ENCODE measurements at regions not wholly inside any gene's neighbourhood (a gene's known extent, or its start where the extent isn't known, plus 50 kb on each side); places are given as distances from the start of the nearest gene placed in this dataset.

DNA sequence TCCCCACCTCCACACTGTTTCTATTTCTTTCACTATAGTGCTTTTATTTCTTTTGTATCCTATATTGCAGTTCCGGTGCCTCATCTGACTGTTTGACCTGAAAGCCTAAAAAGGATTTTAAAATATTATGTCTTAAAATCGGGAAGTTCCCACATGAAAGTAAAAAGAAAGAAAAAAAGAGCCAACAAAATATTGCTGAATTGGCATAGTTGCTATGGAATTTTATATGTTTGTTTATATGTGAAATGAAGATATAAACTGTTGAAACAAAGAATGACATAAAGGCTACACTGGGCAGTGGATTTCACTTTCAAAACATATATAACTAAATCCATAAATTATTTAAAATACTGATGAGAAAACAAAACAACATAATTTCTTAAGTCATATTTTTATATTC lies 1383.7 kb downstream of the C4orf33 start (continued):
- TF ChIP-seq, protein P1, sequence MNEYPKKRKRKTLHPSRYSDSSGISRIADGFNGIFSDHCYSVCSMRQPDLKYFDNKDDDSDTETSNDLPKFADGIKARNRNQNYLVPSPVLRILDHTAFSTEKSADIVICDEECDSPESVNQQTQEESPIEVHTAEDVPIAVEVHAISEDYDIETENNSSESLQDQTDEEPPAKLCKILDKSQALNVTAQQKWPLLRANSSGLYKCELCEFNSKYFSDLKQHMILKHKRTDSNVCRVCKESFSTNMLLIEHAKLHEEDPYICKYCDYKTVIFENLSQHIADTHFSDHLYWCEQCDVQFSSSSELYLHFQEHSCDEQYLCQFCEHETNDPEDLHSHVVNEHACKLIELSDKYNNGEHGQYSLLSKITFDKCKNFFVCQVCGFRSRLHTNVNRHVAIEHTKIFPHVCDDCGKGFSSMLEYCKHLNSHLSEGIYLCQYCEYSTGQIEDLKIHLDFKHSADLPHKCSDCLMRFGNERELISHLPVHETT (tag by site-specific recombination; IDR thresholded peaks at IDR 0.05) = no peak
- TF ChIP-seq SP3 (tag by site-specific recombination; IDR thresholded peaks at IDR 0.05) = no peak

DNA sequence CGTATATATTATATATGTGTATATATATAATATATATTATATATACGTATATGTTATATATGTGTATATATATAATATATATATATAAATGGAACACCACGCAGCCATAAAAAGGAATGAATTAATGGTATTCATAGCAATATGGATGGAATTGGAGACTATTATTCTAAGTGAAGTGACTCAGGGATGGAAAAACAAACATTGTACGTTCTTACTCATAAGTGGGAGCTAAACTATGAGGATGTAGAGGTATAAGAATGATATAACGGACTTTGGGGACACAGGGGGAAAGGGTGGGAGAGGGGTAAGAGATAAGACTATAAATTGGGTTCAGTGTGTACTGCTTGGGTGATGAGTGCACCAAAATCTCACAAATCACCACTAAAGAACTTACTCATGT lies 1388.9 kb downstream of the C4orf33 start:
- no peaks in the 10 kb centered on the region for H3K4me1 ChIP-seq (ENCODE audit: control insufficient read depth, insufficient read depth, low read length)
- ChIA-PET POLR2A (no interaction called here), CTCF (no interaction called here)
- no peak for TF ChIP-seq HOXD13 (CRISPR knock-in tag; IDR thresholded peaks at IDR 0.05; ENCODE audit: borderline replicate concordance)
- no peak for TF ChIP-seq BCL11A (tag by site-specific recombination; IDR thresholded peaks at IDR 0.05; ENCODE audit: low read depth)
- TF ChIP-seq REPIN1 (tag by site-specific recombination; IDR thresholded peaks at IDR 0.05; ENCODE audit: low read depth) = no peak
- TF ChIP-seq MYNN (tag by site-specific recombination; IDR thresholded peaks at IDR 0.05; ENCODE audit: borderline replicate concordance) = no peak
- no peaks in the 10 kb centered on the region for H3K36me3 ChIP-seq (ENCODE audit: control insufficient read depth in 2 of 2, insufficient read depth in 1 of 2, low read length in 2 of 2)
- H3K27ac ChIP-seq (ENCODE audit: extremely low read depth, low read depth, low read length) = no peak overlapping the region
- no peaks in the 10 kb centered on the region for H3K9me3 ChIP-seq (ENCODE audit: control insufficient read depth, insufficient read depth, low read depth, low read length)
- H3K4me3 ChIP-seq (ENCODE audit: low read depth, low read length) = no peak overlapping the region

DNA sequence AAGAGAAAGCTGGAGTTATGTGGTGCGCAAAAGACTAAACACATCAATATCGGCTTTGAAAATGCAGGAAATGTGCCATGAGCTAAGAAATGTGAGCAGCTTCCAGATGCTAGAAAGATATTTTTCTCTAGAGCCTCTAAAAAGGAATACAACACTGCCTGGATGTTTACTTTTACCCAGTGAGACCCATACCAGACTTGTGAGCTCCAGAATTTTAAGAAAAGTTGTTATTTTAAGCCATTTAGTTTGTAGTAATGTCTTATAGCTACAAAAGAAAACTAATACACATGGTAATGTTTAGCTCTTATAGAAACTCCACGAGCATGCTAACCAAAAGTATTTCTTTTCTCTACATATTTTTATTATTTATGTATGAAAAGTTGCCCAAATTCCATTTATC lies 1389.4 kb downstream of the C4orf33 start:
- Histone ChIP-seq H3K4me3 (ENCODE audit: low read depth, low read length) (no peak overlapping the region), H3K4me1 (ENCODE audit: control insufficient read depth, insufficient read depth, low read length) (no peaks in the 10 kb centered on the region), H3K27ac (ENCODE audit: extremely low read depth, low read depth, low read length) (no peak overlapping the region), H3K9me3 (ENCODE audit: control insufficient read depth, insufficient read depth, low read depth, low read length) (no peaks in the 10 kb centered on the region), H3K36me3 (ENCODE audit: control insufficient read depth in 2 of 2, insufficient read depth in 1 of 2, low read length in 2 of 2) (no peaks in the 10 kb centered on the region)
- POLR2A ChIA-PET = no interaction called here
- CTCF ChIA-PET = no interaction called here
- TF ChIP-seq ZNF138 (tag by site-specific recombination; IDR thresholded peaks at IDR 0.05; ENCODE audit: borderline replicate concordance) (no peak), ZNF121 (tag by site-specific recombination; IDR thresholded peaks at IDR 0.05) (no peak), ZNF843 (tag by site-specific recombination; IDR thresholded peaks at IDR 0.05) (no peak), SCRT1 (tag by site-specific recombination; IDR thresholded peaks at IDR 0.05; ENCODE audit: borderline replicate concordance) (no peak), ZBTB48 (tag by site-specific recombination; IDR thresholded peaks at IDR 0.05) (no peak), ZNF391 (tag by site-specific recombination; IDR thresholded peaks at IDR 0.05; ENCODE audit: borderline replicate concordance, low read depth) (no peak), ZNF341 (tag by site-specific recombination; IDR thresholded peaks at IDR 0.05; ENCODE audit: low read depth) (no peak)
- TF ChIP-seq, protein P2, sequence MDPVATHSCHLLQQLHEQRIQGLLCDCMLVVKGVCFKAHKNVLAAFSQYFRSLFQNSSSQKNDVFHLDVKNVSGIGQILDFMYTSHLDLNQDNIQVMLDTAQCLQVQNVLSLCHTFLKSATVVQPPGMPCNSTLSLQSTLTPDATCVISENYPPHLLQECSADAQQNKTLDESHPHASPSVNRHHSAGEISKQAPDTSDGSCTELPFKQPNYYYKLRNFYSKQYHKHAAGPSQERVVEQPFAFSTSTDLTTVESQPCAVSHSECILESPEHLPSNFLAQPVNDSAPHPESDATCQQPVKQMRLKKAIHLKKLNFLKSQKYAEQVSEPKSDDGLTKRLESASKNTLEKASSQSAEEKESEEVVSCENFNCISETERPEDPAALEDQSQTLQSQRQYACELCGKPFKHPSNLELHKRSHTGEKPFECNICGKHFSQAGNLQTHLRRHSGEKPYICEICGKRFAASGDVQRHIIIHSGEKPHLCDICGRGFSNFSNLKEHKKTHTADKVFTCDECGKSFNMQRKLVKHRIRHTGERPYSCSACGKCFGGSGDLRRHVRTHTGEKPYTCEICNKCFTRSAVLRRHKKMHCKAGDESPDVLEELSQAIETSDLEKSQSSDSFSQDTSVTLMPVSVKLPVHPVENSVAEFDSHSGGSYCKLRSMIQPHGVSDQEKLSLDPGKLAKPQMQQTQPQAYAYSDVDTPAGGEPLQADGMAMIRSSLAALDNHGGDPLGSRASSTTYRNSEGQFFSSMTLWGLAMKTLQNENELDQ (tag by site-specific recombination; IDR thresholded peaks at IDR 0.05; ENCODE audit: low read depth) = no peak
- TF ChIP-seq, protein P3, sequence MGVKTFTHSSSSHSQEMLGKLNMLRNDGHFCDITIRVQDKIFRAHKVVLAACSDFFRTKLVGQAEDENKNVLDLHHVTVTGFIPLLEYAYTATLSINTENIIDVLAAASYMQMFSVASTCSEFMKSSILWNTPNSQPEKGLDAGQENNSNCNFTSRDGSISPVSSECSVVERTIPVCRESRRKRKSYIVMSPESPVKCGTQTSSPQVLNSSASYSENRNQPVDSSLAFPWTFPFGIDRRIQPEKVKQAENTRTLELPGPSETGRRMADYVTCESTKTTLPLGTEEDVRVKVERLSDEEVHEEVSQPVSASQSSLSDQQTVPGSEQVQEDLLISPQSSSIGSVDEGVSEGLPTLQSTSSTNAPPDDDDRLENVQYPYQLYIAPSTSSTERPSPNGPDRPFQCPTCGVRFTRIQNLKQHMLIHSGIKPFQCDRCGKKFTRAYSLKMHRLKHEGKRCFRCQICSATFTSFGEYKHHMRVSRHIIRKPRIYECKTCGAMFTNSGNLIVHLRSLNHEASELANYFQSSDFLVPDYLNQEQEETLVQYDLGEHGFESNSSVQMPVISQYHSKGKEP (tag by site-specific recombination; IDR thresholded peaks at IDR 0.05) = no peak
- TF ChIP-seq, protein P4, sequence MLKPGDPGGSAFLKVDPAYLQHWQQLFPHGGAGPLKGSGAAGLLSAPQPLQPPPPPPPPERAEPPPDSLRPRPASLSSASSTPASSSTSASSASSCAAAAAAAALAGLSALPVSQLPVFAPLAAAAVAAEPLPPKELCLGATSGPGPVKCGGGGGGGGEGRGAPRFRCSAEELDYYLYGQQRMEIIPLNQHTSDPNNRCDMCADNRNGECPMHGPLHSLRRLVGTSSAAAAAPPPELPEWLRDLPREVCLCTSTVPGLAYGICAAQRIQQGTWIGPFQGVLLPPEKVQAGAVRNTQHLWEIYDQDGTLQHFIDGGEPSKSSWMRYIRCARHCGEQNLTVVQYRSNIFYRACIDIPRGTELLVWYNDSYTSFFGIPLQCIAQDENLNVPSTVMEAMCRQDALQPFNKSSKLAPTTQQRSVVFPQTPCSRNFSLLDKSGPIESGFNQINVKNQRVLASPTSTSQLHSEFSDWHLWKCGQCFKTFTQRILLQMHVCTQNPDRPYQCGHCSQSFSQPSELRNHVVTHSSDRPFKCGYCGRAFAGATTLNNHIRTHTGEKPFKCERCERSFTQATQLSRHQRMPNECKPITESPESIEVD (tag by site-specific recombination; IDR thresholded peaks at IDR 0.05) = no peak
- TF ChIP-seq, protein P5, sequence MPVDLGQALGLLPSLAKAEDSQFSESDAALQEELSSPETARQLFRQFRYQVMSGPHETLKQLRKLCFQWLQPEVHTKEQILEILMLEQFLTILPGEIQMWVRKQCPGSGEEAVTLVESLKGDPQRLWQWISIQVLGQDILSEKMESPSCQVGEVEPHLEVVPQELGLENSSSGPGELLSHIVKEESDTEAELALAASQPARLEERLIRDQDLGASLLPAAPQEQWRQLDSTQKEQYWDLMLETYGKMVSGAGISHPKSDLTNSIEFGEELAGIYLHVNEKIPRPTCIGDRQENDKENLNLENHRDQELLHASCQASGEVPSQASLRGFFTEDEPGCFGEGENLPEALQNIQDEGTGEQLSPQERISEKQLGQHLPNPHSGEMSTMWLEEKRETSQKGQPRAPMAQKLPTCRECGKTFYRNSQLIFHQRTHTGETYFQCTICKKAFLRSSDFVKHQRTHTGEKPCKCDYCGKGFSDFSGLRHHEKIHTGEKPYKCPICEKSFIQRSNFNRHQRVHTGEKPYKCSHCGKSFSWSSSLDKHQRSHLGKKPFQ (tag by site-specific recombination; IDR thresholded peaks at IDR 0.05) = no peak
- TF ChIP-seq, protein P6, sequence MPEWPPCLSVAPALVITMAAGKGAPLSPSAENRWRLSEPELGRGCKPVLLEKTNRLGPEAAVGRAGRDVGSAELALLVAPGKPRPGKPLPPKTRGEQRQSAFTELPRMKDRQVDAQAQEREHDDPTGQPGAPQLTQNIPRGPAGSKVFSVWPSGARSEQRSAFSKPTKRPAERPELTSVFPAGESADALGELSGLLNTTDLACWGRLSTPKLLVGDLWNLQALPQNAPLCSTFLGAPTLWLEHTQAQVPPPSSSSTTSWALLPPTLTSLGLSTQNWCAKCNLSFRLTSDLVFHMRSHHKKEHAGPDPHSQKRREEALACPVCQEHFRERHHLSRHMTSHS (tag by site-specific recombination; IDR thresholded peaks at IDR 0.05) = no peak

All from HEK293 (cell line).